ENCODE measurements at regions not wholly inside any gene's neighbourhood (a gene's known extent, or its start where the extent isn't known, plus 50 kb on each side); places are given as distances from the start of the nearest gene placed in this dataset.

GRCh38 chr3:104696470-104696869, 670.2 kb upstream of the ALCAM start:
- ATAC-seq, result no peak
- no peak overlapping the region for H3K27ac ChIP-seq
- TF ChIP-seq CTCF (IDR thresholded peaks at IDR 0.05), result no peak

GRCh38 chr3:104711406-104711805, 655.3 kb upstream of the ALCAM start:
- DNase-seq, result no peak
- ATAC-seq, result no peak

More at GRCh38 chr3:104696470-104696869, 670.2 kb upstream of the ALCAM start:
- DNase-seq, result peak; percentile 40
- intact Hi-C loops (cut with DNase I), result no loop called here
- H3K4me1 ChIP-seq, result no peaks in the 10 kb centered on the region
- H3K9me3 ChIP-seq, result no peaks in the 10 kb centered on the region
- no peaks in the 10 kb centered on the region for H3K36me3 ChIP-seq
- no peaks in the 10 kb centered on the region for H3K27me3 ChIP-seq
- no peak overlapping the region for H3K4me3 ChIP-seq

GRCh38 chr3:104715972-104716371, 650.7 kb upstream of the ALCAM start:
- DNase-seq, result no peak
- intact Hi-C loops (cut with DNase I), result no loop called here
- TF ChIP-seq CTCF (IDR thresholded peaks at IDR 0.05), result no peak
- Histone ChIP-seq H3K27me3 (no peaks in the 10 kb centered on the region), H3K27ac (no peak overlapping the region), H3K9me3 (no peaks in the 10 kb centered on the region), H3K4me3 (no peak overlapping the region), H3K36me3 (no peaks in the 10 kb centered on the region), H3K4me1 (no peaks in the 10 kb centered on the region)
- ATAC-seq, result no peak

More at GRCh38 chr3:104711406-104711805, 655.3 kb upstream of the ALCAM start:
- Histone ChIP-seq H3K4me3 (no peak overlapping the region), H3K36me3 (no peaks in the 10 kb centered on the region), H3K4me1 (no peaks in the 10 kb centered on the region), H3K9me3 (no peaks in the 10 kb centered on the region), H3K27me3 (no peaks in the 10 kb centered on the region), H3K27ac (no peak overlapping the region)
- intact Hi-C loops (cut with DNase I), result no loop called here
- TF ChIP-seq CTCF (IDR thresholded peaks at IDR 0.05), result no peak

DNA sequence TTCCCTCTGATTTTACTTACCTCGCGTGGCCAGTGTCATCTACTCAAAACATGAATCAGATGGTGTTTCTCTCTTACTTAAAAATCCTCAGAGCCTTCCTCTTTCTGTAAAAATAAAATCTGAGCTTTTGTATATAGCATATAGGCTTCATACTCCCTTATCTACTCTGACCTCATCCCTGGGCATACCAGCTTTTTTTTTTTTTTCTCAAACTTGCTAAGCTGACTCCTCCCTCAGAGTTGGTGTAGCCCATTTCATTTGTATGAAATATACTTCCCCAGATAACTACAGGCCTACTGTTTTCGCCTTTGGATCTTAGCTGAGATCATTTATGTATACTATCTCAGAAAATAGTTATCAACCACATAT, 648.9 kb upstream of the ALCAM start:
- no peaks in the 10 kb centered on the region for H3K4me1 ChIP-seq
- no peak overlapping the region for H3K4me3 ChIP-seq
- no peak overlapping the region for H3K27ac ChIP-seq
- H3K9me3 ChIP-seq, result no peaks in the 10 kb centered on the region
- TF ChIP-seq CTCF (IDR thresholded peaks at IDR 0.05), result no peak
- H3K36me3 ChIP-seq, result no peaks in the 10 kb centered on the region
- H3K27me3 ChIP-seq, result no peaks in the 10 kb centered on the region
- ATAC-seq (no peak), DNase-seq (no peak)
- intact Hi-C loops (cut with DNase I), result no loop called here

- Histone ChIP-seq H3K27ac (no peak overlapping the region), H3K4me3 (no peak overlapping the region), H3K27me3 (no peaks in the 10 kb centered on the region), H3K4me1 (no peaks in the 10 kb centered on the region), H3K36me3 (no peaks in the 10 kb centered on the region), H3K9me3 (no peaks in the 10 kb centered on the region)
- ATAC-seq, result no peak
- TF ChIP-seq CTCF (IDR thresholded peaks at IDR 0.05), result no peak
- intact Hi-C loops (cut with DNase I), result no loop called here
- DNase-seq, result no peak
These were observed 643.7 kb upstream of the ALCAM start for GRCh38 chr3:104723000-104723399.

DNA sequence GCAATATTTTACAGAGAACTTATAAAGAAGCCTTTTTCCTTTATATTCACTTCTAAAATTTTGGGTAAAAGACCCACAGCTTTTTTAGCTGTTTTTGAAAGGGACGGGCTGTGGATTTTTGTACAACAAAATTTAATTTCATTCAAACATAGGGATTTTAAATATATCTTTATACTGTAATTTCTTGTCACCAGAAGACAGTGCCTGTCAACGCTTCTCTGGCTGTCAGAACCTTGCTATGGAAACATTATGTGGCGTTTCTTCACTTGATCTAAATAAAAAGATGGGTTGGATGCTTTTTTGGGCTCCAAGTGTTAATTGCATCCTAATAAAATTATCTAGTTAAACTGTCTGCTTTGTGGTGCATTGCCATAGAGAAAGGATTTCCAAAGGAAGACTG, 635.6 kb upstream of the ALCAM start:
- intact Hi-C loops (cut with DNase I), result no loop called here

More for the DNA sequence above, 635.6 kb upstream of the ALCAM start:
- H3K27me3 ChIP-seq, result no peaks in the 10 kb centered on the region
- ATAC-seq, result no peak
- no peak for DNase-seq
- no peaks in the 10 kb centered on the region for H3K36me3 ChIP-seq
- H3K4me3 ChIP-seq, result no peak overlapping the region
- H3K27ac ChIP-seq, result no peak overlapping the region
- H3K9me3 ChIP-seq, result no peaks in the 10 kb centered on the region
- H3K4me1 ChIP-seq, result no peaks in the 10 kb centered on the region
- TF ChIP-seq CTCF (IDR thresholded peaks at IDR 0.05), result no peak

Measured in upper lobe of right lung (tissue), 1 donor.